ENCODE measurements at regions not wholly inside any gene's neighbourhood (a gene's known extent, or its start where the extent isn't known, plus 50 kb on each side); places are given as distances from the start of the nearest gene placed in this dataset.
A peak's percentile ranks its signal among the peaks of the same experiment; 100 is the strongest.

DNA sequence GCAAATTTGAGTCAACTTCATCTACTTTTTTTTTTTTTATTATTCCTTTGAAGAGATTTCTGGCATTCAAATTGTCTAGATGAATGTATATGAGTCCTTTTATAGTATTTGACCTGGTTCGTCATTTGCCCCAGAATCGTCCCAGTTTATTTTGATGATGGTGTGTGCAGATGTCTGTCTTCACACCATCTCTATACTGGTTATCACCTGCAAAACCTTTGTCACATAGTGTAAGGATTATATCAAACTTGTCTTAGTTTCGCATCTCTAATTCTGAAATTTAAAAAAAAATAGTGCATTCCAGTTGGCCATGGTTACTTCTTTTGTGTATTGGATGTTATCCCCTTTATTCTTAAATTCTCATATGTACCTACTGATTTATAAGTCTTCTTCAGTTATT lies 70.5 kb upstream of the CD99 start:
- intact Hi-C loops (cut with micrococcal nuclease) = no loop called here
- Mint-ChIP-seq H3K27ac (no peak overlapping the region), H3K4me1 (ENCODE audit: low read depth) (peaks cover 11% of the 10 kb centered on the region), H3K9me3 (no peaks in the 10 kb centered on the region), H3K27me3 (no peaks in the 10 kb centered on the region), H3K4me3 (no peak overlapping the region), H3K36me3 (ENCODE audit: low read depth) (peaks cover 87% of the 10 kb centered on the region)

DNA sequence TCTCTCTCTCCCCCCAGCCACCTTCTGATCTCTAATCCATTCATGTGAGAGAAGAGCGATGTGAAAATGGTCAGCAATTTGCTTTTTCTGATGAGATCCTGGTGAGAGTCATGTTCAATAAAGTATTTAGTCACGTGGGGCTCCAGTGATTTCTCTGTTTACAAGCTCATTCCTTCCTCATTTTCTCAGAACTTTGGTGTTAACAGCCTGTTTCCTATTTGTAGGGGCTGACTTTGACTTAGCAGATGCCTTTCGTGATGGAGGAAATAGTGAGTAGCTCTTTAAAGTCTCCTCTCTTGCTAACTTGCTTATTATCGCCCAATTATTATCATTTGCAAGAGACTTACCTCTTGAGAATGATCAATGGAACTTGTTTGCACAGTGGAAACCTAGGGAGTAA lies 72.6 kb upstream of the CD99 start:
- no peak overlapping the region for H3K4me3 Mint-ChIP-seq
- H3K27ac Mint-ChIP-seq = peak overlapping the region; percentile 68
- peaks cover 26% of the 10 kb centered on the region for H3K4me1 Mint-ChIP-seq (ENCODE audit: low read depth)
- H3K36me3 Mint-ChIP-seq (ENCODE audit: low read depth) = peaks cover 81% of the 10 kb centered on the region
- intact Hi-C loops (cut with micrococcal nuclease) = no loop called here
- no peaks in the 10 kb centered on the region for H3K9me3 Mint-ChIP-seq
- H3K27me3 Mint-ChIP-seq = no peaks in the 10 kb centered on the region

DNA sequence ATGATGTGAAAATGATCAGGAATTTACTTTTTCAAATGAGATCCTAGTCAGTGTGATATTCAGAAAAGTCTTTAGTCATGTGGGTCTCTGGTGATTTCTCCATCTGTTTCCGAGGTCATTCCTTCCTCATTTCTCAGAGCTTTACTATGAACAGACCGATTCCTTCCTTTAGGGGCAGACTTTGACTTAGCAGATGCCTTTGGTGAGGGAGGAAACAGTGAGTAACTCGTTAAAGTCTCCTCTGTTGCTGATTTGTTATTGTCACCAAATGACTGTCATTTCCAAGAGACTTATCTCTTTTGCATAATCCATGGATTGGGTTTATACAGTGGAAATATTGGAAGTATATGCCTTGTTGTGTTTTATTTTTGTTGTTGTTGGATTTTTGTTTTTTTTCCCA lies 76.2 kb upstream of the CD99 start:
- Mint-ChIP-seq H3K4me3 (no peak overlapping the region), H3K9me3 (no peaks in the 10 kb centered on the region), H3K27me3 (no peaks in the 10 kb centered on the region), H3K4me1 (ENCODE audit: low read depth) (peaks cover 46% of the 10 kb centered on the region), H3K36me3 (ENCODE audit: low read depth) (peaks cover 77% of the 10 kb centered on the region), H3K27ac (peak overlapping the region; percentile 78)
- intact Hi-C loops (cut with micrococcal nuclease) = loop anchor here (5.0 kb wide), 1 partner anchor 97 kb away; no protein-coding TSS in a partner anchor

DNA sequence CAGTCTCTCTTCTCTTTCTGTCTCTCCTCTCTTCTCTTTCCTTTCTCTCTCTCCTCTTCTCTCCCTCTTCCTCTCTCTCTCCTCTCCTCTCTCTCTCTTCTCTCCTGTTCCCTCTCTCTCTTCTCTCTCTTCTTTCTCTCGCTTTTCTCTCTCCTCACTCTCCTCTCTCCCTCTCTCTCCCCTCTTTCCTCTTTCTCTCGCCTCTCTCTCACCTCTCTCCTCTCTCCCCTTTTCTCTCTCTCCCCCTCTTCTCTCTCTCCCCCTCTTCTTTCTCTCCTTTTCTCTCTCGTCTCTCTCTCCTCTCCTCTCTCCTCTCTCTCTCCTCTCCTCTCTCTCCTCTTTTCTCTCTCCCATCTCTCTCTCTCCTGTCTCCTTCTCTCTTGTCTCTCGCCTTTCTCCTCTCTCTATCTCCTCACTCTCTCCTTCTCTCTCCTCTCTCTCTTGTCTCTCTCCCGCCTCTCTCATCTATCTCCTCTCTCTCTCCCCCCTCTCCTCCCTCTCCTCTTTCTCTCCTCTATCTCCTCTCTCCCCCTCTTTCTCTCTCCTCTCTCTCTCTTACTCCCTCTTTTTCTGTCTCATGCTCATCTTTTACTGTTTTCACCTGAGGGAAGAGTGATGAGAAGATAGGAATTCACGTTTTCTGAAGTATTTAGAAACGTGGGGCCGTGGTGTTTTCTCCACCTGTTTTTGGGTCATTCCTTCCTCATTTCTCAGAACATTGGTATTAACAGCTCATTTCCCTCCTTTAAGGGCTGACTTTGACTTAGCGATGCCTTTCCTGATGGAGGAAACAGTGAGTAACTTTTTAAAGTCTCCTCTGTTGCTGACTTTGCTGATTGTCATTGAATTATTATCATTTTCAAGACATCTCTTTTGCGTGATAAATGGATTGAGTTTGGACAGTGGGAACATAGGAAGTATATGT lies 80.6 kb upstream of the CD99 start:
- Mint-ChIP-seq H3K4me1 (ENCODE audit: low read depth) (peaks cover 51% of the 10 kb centered on the region), H3K9me3 (no peaks in the 10 kb centered on the region), H3K36me3 (ENCODE audit: low read depth) (peaks cover 69% of the 10 kb centered on the region), H3K4me3 (peak overlapping the region; percentile 85), H3K27me3 (no peaks in the 10 kb centered on the region), H3K27ac (peak overlapping the region; percentile 83)
- intact Hi-C loops (cut with micrococcal nuclease) = loop anchor here (5.0 kb wide), 1 partner anchor 102 kb away; no protein-coding TSS in a partner anchor

DNA sequence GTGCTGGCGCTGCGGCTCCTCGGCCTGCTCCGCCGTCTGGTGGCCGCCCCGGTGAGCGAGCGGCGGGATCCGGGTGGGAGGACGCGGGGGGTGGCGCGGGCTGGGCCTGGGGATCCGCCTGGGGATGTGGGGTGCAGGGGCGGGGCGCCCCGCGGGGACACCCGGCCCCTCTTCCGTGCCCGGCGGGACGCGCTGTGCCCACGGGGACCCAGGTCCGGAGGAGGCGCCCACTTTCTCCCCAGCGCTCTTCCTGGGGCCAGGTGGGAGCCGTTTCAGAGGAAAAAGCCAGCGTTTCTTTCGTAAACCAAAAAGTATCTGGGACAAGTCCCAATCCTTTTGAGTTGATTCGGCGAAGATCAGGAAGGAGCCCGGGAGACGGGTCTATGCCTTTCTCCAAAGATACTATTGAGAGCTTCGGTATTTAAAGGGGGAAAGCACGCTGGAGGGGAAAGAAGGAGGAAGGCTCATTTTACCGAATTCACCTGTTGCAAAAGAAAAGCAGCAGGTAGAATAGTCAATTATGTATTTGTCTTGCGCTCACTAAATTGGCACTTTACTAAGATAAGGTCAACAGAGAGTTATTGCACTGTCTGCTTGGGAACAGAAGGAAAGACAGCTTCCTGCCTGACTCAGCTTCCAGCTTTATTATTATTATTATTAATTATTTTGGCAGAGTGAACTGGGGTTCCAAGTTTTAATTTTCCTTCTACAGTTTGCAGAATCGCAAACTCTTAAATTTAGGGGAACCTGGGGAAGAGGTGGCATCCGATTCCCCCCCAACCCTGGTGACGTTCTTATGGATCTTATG lies 81.5 kb upstream of the CD99 start:
- H3K27ac Mint-ChIP-seq = peak overlapping the region; percentile 83
- intact Hi-C loops (cut with micrococcal nuclease) = loop anchor here (2.0 to 5.0 kb wide), 3 partner anchors 83 to 949 kb away; partner anchors contain the start of gene CD99
- H3K9me3 Mint-ChIP-seq = no peaks in the 10 kb centered on the region
- peak overlapping the region; percentile 96 for H3K4me3 Mint-ChIP-seq
- H3K27me3 Mint-ChIP-seq = no peaks in the 10 kb centered on the region
- H3K4me1 Mint-ChIP-seq (ENCODE audit: low read depth) = peaks cover 52% of the 10 kb centered on the region
- peaks cover 72% of the 10 kb centered on the region for H3K36me3 Mint-ChIP-seq (ENCODE audit: low read depth)

DNA sequence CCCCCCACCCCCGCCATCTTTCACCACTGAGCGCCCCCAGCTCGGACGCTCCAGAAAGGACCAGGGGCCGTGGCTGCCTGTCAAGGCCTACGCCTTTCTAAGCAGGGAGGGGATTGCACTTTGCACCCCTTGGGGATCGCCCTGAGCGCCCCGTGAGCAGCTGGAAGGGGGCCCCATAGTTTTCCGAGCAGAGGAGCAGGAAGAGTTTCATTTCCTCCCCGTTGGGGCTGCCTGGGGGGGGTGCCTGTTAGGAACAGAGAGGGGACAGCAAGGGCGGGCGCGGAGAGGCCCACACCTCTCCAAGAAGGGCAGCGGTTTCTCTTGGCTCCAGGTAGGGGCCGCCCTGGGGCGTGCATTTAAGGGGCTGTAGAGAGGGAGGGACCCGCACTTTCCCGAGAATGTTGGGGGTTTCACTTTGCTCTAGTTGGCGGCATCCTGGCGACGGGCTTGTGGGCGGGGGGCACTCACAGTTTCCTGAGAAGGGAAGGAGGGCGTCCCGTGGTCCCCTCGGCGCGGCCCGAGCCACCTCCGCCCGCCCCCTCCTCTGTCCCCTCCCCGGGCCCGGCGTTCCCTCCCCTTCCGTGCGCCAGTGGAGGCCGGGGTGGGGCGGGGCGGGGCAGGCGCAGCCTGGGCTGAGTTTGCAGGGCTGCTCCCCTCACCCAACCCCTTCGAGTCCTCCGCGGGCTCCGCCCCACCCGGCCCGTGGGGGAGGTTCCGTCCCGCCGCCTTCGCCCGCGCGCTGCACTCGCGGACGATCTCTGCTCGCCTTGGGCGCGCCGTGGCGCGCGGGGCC lies 82.3 kb upstream of the CD99 start:
- Mint-ChIP-seq H3K9me3 (no peaks in the 10 kb centered on the region), H3K4me3 (peak overlapping the region; percentile 96), H3K4me1 (ENCODE audit: low read depth) (peaks cover 52% of the 10 kb centered on the region), H3K27me3 (no peaks in the 10 kb centered on the region), H3K36me3 (ENCODE audit: low read depth) (peaks cover 72% of the 10 kb centered on the region), H3K27ac (peak overlapping the region; percentile 83)
- intact Hi-C loops (cut with micrococcal nuclease) = loop anchor here (2.0 to 5.0 kb wide), 2 partner anchors 83 to 948 kb away; partner anchors contain the start of gene CD99

DNA sequence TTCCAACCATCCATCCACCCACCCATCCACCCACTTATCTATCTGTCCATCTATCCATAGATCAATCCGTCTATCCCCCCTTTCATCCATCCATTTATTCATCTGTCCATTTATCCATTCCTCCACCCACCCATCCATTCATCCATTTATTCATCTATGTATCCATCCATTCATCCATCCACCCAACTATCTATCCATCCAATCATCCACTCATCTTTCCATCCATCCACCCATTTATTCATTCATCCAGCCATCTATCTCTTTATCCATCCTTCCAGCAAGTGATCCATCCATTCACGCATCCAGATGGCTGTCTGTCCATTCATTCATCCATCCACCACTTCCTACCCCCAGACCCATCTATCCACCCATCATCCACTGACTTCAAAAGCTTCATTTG lies 84.0 kb upstream of the CD99 start:
- Mint-ChIP-seq H3K4me3 (no peak overlapping the region), H3K36me3 (ENCODE audit: low read depth) (peaks cover 69% of the 10 kb centered on the region), H3K27ac (no peak overlapping the region), H3K27me3 (no peaks in the 10 kb centered on the region), H3K4me1 (ENCODE audit: low read depth) (peaks cover 45% of the 10 kb centered on the region), H3K9me3 (no peaks in the 10 kb centered on the region)
- intact Hi-C loops (cut with micrococcal nuclease) = loop anchor here (5.0 kb wide), 1 partner anchor 85 kb away; the partner anchor contains the start of gene CD99

DNA sequence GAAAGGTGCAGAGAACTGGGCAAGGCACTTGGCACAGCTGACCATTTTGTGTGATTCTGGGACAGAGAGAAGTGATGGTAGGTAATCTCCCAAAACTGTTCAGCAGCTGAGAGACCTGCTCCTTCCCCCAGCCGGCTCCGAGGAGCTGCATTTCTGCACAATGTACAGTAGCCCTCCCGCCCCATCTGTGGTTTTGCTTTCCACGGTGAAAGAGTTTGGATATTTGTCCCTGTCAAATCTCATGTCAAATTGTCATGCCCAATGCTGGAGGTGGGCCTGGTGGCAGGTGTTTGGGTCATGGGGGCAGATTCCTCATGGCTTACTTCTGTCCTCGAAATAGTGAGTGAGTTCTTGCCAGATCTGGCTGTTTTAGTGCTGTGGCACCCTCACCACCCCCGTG lies 90.5 kb upstream of the CD99 start:
- H3K27me3 Mint-ChIP-seq = no peaks in the 10 kb centered on the region
- peaks cover 73% of the 10 kb centered on the region for H3K36me3 Mint-ChIP-seq (ENCODE audit: low read depth)
- peaks cover 10% of the 10 kb centered on the region for H3K9me3 Mint-ChIP-seq
- peaks cover 22% of the 10 kb centered on the region for H3K4me1 Mint-ChIP-seq (ENCODE audit: low read depth)
- H3K4me3 Mint-ChIP-seq = no peak overlapping the region
- intact Hi-C loops (cut with micrococcal nuclease) = no loop called here
- H3K27ac Mint-ChIP-seq = no peak overlapping the region

DNA sequence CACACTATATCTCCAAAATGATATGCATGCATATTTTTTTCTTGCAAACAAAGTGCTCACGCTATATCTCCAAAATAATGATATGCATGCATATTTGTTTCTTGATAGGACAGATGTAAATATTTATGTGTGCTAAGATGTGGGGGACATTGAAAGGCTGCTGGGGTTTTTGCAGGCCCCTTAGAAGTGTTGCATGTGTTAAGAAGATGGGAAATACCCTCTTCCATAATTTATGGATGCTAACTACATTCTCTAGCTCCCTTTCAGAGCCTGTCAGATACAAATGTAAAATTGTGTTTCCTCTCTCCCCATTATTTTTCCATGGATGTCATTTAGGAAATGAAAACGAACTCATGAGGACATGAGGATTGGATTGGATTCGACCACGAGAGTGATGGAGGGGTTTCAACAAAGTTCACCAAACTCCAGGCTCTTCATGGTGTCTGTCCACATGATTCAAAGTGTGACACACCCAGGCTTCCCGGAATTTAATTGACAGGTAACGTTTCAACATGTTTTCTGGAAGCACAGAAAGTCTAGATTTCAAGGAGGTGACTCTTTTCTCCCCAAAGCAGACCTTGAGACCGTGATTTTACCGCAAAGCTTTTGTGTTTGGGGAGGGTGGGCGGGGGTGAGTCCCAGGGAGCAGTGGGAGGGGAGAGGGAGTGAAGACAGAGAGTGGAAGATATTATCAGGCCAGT lies 94.4 kb upstream of the CD99 start:
- intact Hi-C loops (cut with micrococcal nuclease) = no loop called here
- Mint-ChIP-seq H3K9me3 (peaks cover 10% of the 10 kb centered on the region), H3K27me3 (no peaks in the 10 kb centered on the region), H3K36me3 (ENCODE audit: low read depth) (peaks cover 44% of the 10 kb centered on the region), H3K27ac (no peak overlapping the region), H3K4me1 (ENCODE audit: low read depth) (peaks cover 12% of the 10 kb centered on the region), H3K4me3 (no peak overlapping the region)

DNA sequence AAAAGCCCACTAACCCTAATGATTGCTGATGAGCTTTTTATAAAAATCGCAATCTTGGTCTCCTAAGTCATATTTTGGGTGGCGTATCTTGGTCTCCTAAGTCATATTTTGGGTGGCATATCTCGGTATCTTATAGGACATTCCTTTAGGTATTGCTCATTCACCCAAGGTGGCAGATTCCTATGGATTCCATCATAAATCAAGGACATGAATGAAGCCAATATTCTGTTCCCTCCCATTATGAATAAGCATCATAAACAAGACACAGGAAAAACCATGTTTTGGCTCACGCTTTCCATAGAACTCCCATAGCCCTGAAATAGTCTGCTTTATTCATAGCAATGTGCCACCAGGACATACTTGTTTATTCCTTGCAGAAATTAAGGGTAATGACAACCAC lies 95.0 kb upstream of the CD99 start:
- H3K4me3 Mint-ChIP-seq = no peak overlapping the region
- intact Hi-C loops (cut with micrococcal nuclease) = no loop called here
- peaks cover 12% of the 10 kb centered on the region for H3K4me1 Mint-ChIP-seq (ENCODE audit: low read depth)
- peaks cover 10% of the 10 kb centered on the region for H3K9me3 Mint-ChIP-seq
- H3K27ac Mint-ChIP-seq = no peak overlapping the region
- no peaks in the 10 kb centered on the region for H3K27me3 Mint-ChIP-seq
- H3K36me3 Mint-ChIP-seq (ENCODE audit: low read depth) = peaks cover 38% of the 10 kb centered on the region

DNA sequence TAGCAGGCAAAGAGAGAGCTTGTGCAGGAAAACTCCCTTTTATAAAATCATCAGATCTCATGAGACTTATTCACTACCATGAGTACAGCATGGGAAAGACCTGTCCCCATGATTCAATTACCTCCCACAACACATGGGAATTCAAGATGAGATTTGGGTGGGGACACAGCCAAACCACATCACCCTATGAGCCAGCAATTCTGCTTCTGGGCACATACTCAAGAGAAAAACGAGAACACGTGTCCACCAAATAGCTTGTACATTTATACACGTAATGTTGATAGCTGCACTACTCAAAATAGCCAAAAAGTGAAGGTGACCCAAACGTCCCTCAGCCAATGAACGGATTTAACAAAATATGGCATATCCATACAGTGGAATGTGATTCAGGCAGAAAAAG lies 94.5 kb upstream of the DHRSX start:
- peaks cover 2% of the 10 kb centered on the region for H3K27me3 Mint-ChIP-seq
- H3K4me1 Mint-ChIP-seq (ENCODE audit: low read depth) = peaks cover 12% of the 10 kb centered on the region
- H3K4me3 Mint-ChIP-seq = no peak overlapping the region
- H3K9me3 Mint-ChIP-seq = peaks cover 5% of the 10 kb centered on the region
- H3K36me3 Mint-ChIP-seq (ENCODE audit: low read depth) = peaks cover 30% of the 10 kb centered on the region
- H3K27ac Mint-ChIP-seq = no peak overlapping the region
- intact Hi-C loops (cut with micrococcal nuclease) = no loop called here

DNA sequence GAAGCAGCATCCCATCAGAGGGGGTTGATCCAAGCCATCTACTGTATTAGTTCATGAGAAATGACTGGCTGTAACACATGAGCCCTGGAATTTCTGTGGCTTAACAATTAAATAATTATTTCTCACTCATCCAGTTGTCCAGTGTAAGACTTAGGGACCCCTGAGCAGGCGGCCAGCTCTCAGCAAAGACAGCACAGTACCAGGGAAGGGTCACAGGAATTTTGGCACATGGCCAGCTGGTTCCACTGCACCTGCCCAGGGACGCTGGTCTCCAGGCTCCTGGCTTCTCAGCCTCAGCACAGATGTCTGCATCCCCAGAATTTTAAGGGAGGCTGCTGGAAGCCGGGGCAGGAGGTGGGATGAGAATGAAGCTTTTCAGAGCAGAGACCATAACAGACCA lies 93.7 kb upstream of the DHRSX start:
- H3K27ac Mint-ChIP-seq = no peak overlapping the region
- peaks cover 7% of the 10 kb centered on the region for H3K27me3 Mint-ChIP-seq

DNA sequence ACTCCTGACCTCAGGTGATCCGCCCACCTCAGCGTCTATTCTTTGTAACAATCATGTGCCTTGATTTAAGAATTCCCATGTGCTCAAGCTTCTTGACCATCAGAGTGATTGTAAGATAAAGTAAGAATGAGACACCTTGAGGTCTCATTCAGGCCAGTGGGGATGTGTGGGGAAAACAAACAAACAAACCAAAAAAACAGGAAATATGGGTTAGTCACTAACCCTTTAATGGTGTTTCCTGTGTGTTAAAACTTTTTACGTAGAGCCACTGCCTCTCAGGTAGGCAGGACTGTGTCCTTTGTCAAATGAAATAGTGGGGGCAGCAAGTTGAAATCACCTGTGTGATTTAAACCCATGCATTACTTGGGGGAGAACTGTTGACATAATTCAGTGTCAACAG lies 91.5 kb upstream of the DHRSX start:
- Mint-ChIP-seq H3K9me3 (no peaks in the 10 kb centered on the region), H3K4me1 (ENCODE audit: low read depth) (peaks cover 9% of the 10 kb centered on the region), H3K36me3 (ENCODE audit: low read depth) (peaks cover 7% of the 10 kb centered on the region), H3K27me3 (peaks cover 16% of the 10 kb centered on the region), H3K27ac (no peak overlapping the region), H3K4me3 (no peak overlapping the region)
- intact Hi-C loops (cut with micrococcal nuclease) = loop anchor here (5.0 kb wide), 3 partner anchors 95 to 945 kb away; no protein-coding TSS in a partner anchor

More for the DNA sequence above, 93.7 kb upstream of the DHRSX start:
- H3K4me3 Mint-ChIP-seq = no peak overlapping the region
- no peaks in the 10 kb centered on the region for H3K9me3 Mint-ChIP-seq
- intact Hi-C loops (cut with micrococcal nuclease) = loop anchor here (5.0 kb wide), 3 partner anchors 97 to 947 kb away; no protein-coding TSS in a partner anchor
- peaks cover 12% of the 10 kb centered on the region for H3K4me1 Mint-ChIP-seq (ENCODE audit: low read depth)
- H3K36me3 Mint-ChIP-seq (ENCODE audit: low read depth) = peaks cover 22% of the 10 kb centered on the region
